Activated CD4-positive, alpha-beta T cell treated with anti-CD3 and anti-CD28 coated beads, Interleukin-2, amount 10 ng/mL, durations not matched to agents 24 days and 14 days (primary cell): ENCODE measurements at regions not wholly inside any gene's neighbourhood (a gene's known extent, or its start where the extent isn't known, plus 50 kb on each side); places are given as distances from the start of the nearest gene placed in this dataset.

Experiments used
- DNase-seq: peaks from one replicate; pipeline ENCODE4 v3.0.0; 2022
- H3K27ac Mint-ChIP-seq: one replicate; pipeline ENCODE4 v1.8.0; 2022; ENCODE audit warnings: mild to moderate bottlenecking, mixed read lengths
- H3K27me3 Mint-ChIP-seq: one replicate; pipeline ENCODE4 v1.8.0; 2022; ENCODE audit warnings: mixed read lengths
- H3K36me3 Mint-ChIP-seq: one replicate; pipeline ENCODE4 v1.8.0; 2022; ENCODE audit warnings: low read depth, mild to moderate bottlenecking, mixed read lengths
- H3K4me1 Mint-ChIP-seq: one replicate; pipeline ENCODE4 v1.8.0; 2021; ENCODE audit warnings: mixed read lengths
- H3K4me3 Mint-ChIP-seq: one replicate; pipeline ENCODE4 v1.8.0; 2022; ENCODE audit warnings: mild to moderate bottlenecking, moderate library complexity, mixed read lengths
- H3K9me3 Mint-ChIP-seq: one replicate; pipeline ENCODE4 v1.8.0; 2021; ENCODE audit warnings: mixed read lengths
- intact Hi-C: fragments of 100-400 bp; cut with micrococcal nuclease; formaldehyde crosslinking; loops from one replicate; pipeline ENCODE4 v1.15.1; 2023

GRCh38 chr2:212609479-212609878, 70.9 kb upstream of the ERBB4 start:
- Mint-ChIP-seq H3K27ac (no peak overlapping the region), H3K27me3 (no peaks in the 10 kb centered on the region), H3K4me1 (no peaks in the 10 kb centered on the region), H3K4me3 (no peak overlapping the region), H3K36me3 (no peaks in the 10 kb centered on the region), H3K9me3 (no peaks in the 10 kb centered on the region)
- intact Hi-C loops, result no loop called here
- DNase-seq, result no peak

DNA sequence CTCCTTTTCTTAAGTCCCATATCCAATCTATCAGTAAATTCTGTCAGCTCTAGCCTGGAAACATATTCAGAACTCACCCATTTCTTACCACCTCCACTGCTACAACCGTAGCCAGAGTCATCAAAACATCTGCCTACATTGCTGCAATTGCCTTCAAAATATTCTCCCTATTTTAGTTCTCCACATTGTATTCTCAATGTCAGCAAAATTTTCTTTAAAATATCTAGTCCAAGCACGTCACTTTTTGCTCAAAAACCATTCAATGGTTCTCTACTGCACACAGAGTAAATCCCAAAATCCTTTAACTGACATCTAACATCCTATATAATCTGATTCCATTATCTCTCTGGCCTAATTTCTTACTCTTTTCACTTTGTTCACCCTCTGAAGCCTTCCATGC, 68.5 kb upstream of the ERBB4 start:
- Mint-ChIP-seq H3K9me3 (no peaks in the 10 kb centered on the region), H3K4me1 (no peaks in the 10 kb centered on the region), H3K4me3 (no peak overlapping the region), H3K36me3 (no peaks in the 10 kb centered on the region), H3K27me3 (no peaks in the 10 kb centered on the region), H3K27ac (no peak overlapping the region)
- intact Hi-C loops, result no loop called here
- DNase-seq, result no peak

DNA sequence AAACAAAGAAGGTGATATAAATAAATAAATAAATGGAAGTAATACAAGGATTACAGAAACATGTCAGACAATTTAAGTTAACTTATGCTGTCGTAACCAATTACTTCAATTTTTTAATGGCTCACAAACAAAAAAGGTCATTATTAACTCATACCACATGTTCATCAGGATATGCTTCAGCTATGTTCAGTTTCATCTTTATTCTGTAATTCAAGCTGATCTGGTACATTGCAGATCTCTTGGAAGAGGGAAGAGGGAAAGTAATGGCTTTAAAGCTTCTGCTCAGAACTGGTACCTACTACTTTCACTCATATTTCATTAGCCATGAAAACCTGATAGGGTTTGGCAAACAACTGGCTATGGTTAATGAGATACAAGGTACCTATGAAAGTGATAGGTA, 67.6 kb upstream of the ERBB4 start:
- no peak for DNase-seq
- H3K27me3 Mint-ChIP-seq, result no peaks in the 10 kb centered on the region
- no peak overlapping the region for H3K27ac Mint-ChIP-seq
- no peak overlapping the region for H3K4me3 Mint-ChIP-seq
- H3K36me3 Mint-ChIP-seq, result no peaks in the 10 kb centered on the region
- no peaks in the 10 kb centered on the region for H3K4me1 Mint-ChIP-seq
- no peaks in the 10 kb centered on the region for H3K9me3 Mint-ChIP-seq
- intact Hi-C loops, result no loop called here

DNA sequence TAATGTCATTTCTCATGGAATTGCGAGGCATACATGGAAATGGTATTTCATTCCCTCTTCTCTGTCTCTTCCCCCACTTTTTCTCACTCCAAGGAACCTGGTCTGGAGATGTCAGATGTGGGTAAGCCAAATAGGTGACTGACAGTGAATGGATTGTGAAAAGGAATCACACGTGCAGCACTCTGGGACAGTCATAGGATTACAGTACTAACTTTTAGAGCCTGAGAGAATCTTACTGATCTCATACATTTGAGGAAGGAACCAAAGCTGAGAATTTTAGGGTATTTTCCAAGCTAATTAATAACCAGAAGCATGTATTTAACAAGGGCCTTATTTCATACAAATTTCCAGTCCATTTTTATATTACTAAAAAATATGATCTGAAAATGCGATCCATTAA, 58.1 kb upstream of the ERBB4 start:
- H3K36me3 Mint-ChIP-seq, result no peaks in the 10 kb centered on the region
- H3K27me3 Mint-ChIP-seq, result no peaks in the 10 kb centered on the region

DNA sequence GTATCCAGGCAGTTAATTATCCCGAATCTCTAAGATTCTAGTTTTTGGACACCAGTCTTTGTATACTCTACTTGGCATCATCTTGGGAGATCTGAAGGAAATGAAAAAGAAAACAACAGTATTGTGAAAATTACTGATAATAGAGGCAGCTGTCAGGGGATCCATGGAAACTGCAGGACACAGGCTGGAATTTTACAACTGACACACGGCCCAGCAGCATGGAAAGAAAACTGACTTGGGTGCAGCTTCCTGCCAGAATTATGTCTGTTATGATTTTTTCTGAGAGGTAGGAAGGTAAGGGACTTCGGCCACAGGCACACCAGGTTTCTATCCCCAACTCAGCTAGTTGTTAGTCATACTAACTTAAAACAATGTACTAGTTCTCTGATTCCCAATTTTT, 57.7 kb upstream of the ERBB4 start:
- H3K4me1 Mint-ChIP-seq, result no peaks in the 10 kb centered on the region
- intact Hi-C loops, result no loop called here
- H3K27me3 Mint-ChIP-seq, result no peaks in the 10 kb centered on the region

More for the DNA sequence above, 58.1 kb upstream of the ERBB4 start:
- Mint-ChIP-seq H3K9me3 (no peaks in the 10 kb centered on the region), H3K27ac (no peak overlapping the region), H3K4me3 (no peak overlapping the region), H3K4me1 (no peaks in the 10 kb centered on the region)
- intact Hi-C loops, result no loop called here
- DNase-seq, result no peak

GRCh38 chr2:212595036-212595654, 56.5 kb upstream of the ERBB4 start:
- no peak for DNase-seq
- intact Hi-C loops, result no loop called here
- Mint-ChIP-seq H3K9me3 (no peaks in the 10 kb centered on the region), H3K27me3 (no peaks in the 10 kb centered on the region), H3K4me3 (no peak overlapping the region), H3K27ac (no peak overlapping the region), H3K36me3 (no peaks in the 10 kb centered on the region), H3K4me1 (no peaks in the 10 kb centered on the region)

More for the DNA sequence above, 57.7 kb upstream of the ERBB4 start:
- Mint-ChIP-seq H3K4me3 (no peak overlapping the region), H3K27ac (no peak overlapping the region), H3K9me3 (no peaks in the 10 kb centered on the region), H3K36me3 (no peaks in the 10 kb centered on the region)
- DNase-seq, result no peak

DNA sequence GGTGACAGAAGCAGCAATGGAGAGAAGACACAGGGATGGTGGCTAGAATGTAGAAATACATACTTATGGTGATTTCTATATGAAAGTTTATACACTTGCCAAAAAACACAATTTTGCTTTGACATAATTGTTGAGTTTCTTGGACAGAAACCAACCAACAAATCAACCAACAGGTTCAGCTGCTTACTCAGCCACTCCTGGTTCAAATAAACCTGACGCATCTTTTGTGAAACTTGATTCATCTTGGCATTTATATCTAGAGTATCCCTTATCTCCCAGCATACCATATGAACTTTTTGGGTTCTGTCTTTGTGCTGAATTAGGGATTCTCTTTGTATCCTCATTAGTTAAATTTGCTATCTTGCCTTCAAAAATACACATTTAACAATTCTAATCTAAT, 54.1 kb upstream of the ERBB4 start:
- Mint-ChIP-seq H3K36me3 (no peaks in the 10 kb centered on the region), H3K27me3 (no peaks in the 10 kb centered on the region), H3K27ac (no peak overlapping the region), H3K4me3 (no peak overlapping the region), H3K9me3 (no peaks in the 10 kb centered on the region), H3K4me1 (no peaks in the 10 kb centered on the region)
- no peak for DNase-seq
- intact Hi-C loops, result no loop called here
